Sigmoid colon (tissue), 3 donors: ENCODE measurements at regions not wholly inside any gene's neighbourhood (a gene's known extent, or its start where the extent isn't known, plus 50 kb on each side); places are given as distances from the start of the nearest gene placed in this dataset.

ENCODE experiments used
- POLR2A ChIP-seq, 2 donors: fragments of 450-650 bp; IDR thresholded peaks; one replicate each; pipeline ENCODE4 v1.6.1; 2016; ENCODE audit warnings: antibody characterized with exemption in 2 of 2, mild to moderate bottlenecking in 2 of 2, moderate library complexity in 2 of 2
- TF ChIP-seq, protein P1 (sequence below), 4 experiments: fragments of 450-650 bp in 3 of 4; fragments of 200-600 bp in 1 of 4; IDR thresholded peaks; one replicate each; pipeline ENCODE4 v1.5.1; 2016 to 2019; ENCODE audit warnings: antibody characterized with exemption in 4 of 4, mild to moderate bottlenecking in 3 of 4, moderate library complexity in 2 of 4

GRCh38 chr13:65473196-65473595 lies 1756.9 kb downstream of the PCDH9 start:
- TF ChIP-seq, protein P1, sequence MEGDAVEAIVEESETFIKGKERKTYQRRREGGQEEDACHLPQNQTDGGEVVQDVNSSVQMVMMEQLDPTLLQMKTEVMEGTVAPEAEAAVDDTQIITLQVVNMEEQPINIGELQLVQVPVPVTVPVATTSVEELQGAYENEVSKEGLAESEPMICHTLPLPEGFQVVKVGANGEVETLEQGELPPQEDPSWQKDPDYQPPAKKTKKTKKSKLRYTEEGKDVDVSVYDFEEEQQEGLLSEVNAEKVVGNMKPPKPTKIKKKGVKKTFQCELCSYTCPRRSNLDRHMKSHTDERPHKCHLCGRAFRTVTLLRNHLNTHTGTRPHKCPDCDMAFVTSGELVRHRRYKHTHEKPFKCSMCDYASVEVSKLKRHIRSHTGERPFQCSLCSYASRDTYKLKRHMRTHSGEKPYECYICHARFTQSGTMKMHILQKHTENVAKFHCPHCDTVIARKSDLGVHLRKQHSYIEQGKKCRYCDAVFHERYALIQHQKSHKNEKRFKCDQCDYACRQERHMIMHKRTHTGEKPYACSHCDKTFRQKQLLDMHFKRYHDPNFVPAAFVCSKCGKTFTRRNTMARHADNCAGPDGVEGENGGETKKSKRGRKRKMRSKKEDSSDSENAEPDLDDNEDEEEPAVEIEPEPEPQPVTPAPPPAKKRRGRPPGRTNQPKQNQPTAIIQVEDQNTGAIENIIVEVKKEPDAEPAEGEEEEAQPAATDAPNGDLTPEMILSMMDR (IDR thresholded peaks at IDR 0.05), result no peak
- TF ChIP-seq POLR2A (IDR thresholded peaks at IDR 0.05), result no peak
